HG03520 (cell line): ENCODE measurements at regions not wholly inside any gene's neighbourhood (a gene's known extent, or its start where the extent isn't known, plus 50 kb on each side); places are given as distances from the start of the nearest gene placed in this dataset.

ENCODE experiments used
- ATAC-seq: cut with Tn5 transposase; IDR thresholded peaks from one replicate; pipeline ENCODE4 v1.9.1; 2021; ENCODE audit warnings: mild to moderate bottlenecking, moderate library complexity; ENCODE audit not compliant: unreplicated experiment

GRCh38 chr4:100970414-100970813 is 376.9 kb downstream of the PPP3CA start:
- no peak for ATAC-seq

GRCh38 chr4:100969925-100970324 is 377.4 kb downstream of the PPP3CA start:
- no peak for ATAC-seq

- ATAC-seq: no peak
Measured at GRCh38 chr4:100968046-100968445, 379.3 kb downstream of the PPP3CA start.

GRCh38 chr4:100963627-100964026 is 383.7 kb downstream of the PPP3CA start:
- no peak for ATAC-seq

- ATAC-seq: peak; percentile 71
Measured at GRCh38 chr4:100962698-100963097, 384.6 kb downstream of the PPP3CA start.

- no peak for ATAC-seq
Measured at GRCh38 chr4:100960232-100960631, 387.1 kb downstream of the PPP3CA start.

- no peak for ATAC-seq
Measured at GRCh38 chr4:100954046-100954445, 393.3 kb downstream of the PPP3CA start.

GRCh38 chr4:100953616-100954015 is 393.7 kb downstream of the PPP3CA start:
- no peak for ATAC-seq

GRCh38 chr4:100952590-100952989 is 394.7 kb downstream of the PPP3CA start:
- no peak for ATAC-seq

GRCh38 chr4:100949350-100949935 is 397.9 kb downstream of the PPP3CA start:
- no peak for ATAC-seq

GRCh38 chr4:100948911-100949310 is 398.4 kb downstream of the PPP3CA start:
- ATAC-seq: no peak

- ATAC-seq: no peak
Measured at GRCh38 chr4:100945789-100946188, 401.5 kb downstream of the PPP3CA start.

GRCh38 chr4:100938698-100939097 is 408.6 kb downstream of the PPP3CA start:
- no peak for ATAC-seq

- no peak for ATAC-seq
Measured at GRCh38 chr4:100936661-100937375, 410.5 kb downstream of the PPP3CA start.

- no peak for ATAC-seq
Measured at GRCh38 chr4:100935090-100935489, 412.2 kb downstream of the PPP3CA start.

GRCh38 chr4:100933628-100934027 is 413.7 kb downstream of the PPP3CA start:
- ATAC-seq: no peak

- no peak for ATAC-seq
Measured at GRCh38 chr4:100929758-100930157, 411.9 kb upstream of the EMCN start.

- no peak for ATAC-seq
Measured at GRCh38 chr4:100929135-100929534, 411.3 kb upstream of the EMCN start.

GRCh38 chr4:100926039-100926717 is 408.4 kb upstream of the EMCN start:
- peak; percentile 69 for ATAC-seq

- ATAC-seq: no peak
Measured at GRCh38 chr4:100913685-100914084, 395.9 kb upstream of the EMCN start.

- no peak for ATAC-seq
Measured at GRCh38 chr4:100908540-100908939, 390.7 kb upstream of the EMCN start.
